DOHH2 (cell line): ENCODE measurements at regions not wholly inside any gene's neighbourhood (a gene's known extent, or its start where the extent isn't known, plus 50 kb on each side); places are given as distances from the start of the nearest gene placed in this dataset.

Experiments used
- EZH2phosphoT487 ChIP-seq: fragments of 200-600 bp; sonication (generic); IDR thresholded peaks from 2 replicates; pipeline ENCODE4 v1.6.1; 2017; ENCODE audit warnings: borderline replicate concordance, mild to moderate bottlenecking, antibody characterized with exemption, low read length, moderate library complexity, mixed read lengths
- TF ChIP-seq, protein P1 (sequence below): fragments of 200-600 bp; sonication (generic); IDR thresholded peaks from one replicate; pipeline ENCODE4 v1.5.1; 2014; ENCODE audit warnings: antibody characterized with exemption, mild to moderate bottlenecking, low read depth, low read length; ENCODE audit not compliant: poor library complexity, severe bottlenecking

DNA sequence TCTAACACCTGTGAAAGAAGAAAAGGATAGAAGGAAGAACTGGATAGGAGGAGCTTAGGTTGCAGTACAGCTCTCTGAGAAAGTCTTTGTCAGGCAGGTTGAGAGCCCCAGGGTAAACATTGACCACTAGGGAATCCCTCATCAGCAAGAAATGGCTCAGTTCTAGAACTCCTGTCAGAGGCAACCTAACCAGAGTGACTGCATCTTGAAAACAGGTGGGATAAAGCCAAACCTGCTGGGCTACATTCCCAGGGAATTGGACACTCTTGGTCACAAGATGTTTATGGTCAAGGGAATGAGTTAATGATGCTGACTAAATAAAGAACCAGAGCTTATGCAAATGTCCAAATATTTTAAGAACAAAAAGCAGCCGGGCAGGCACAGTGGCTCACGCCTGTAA lies 108.3 kb upstream of the MED14 start:
- TF ChIP-seq, protein P1, sequence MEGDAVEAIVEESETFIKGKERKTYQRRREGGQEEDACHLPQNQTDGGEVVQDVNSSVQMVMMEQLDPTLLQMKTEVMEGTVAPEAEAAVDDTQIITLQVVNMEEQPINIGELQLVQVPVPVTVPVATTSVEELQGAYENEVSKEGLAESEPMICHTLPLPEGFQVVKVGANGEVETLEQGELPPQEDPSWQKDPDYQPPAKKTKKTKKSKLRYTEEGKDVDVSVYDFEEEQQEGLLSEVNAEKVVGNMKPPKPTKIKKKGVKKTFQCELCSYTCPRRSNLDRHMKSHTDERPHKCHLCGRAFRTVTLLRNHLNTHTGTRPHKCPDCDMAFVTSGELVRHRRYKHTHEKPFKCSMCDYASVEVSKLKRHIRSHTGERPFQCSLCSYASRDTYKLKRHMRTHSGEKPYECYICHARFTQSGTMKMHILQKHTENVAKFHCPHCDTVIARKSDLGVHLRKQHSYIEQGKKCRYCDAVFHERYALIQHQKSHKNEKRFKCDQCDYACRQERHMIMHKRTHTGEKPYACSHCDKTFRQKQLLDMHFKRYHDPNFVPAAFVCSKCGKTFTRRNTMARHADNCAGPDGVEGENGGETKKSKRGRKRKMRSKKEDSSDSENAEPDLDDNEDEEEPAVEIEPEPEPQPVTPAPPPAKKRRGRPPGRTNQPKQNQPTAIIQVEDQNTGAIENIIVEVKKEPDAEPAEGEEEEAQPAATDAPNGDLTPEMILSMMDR: no peak
- TF ChIP-seq EZH2phosphoT487: no peak
